C4-2B (cell line): ENCODE measurements at regions not wholly inside any gene's neighbourhood (a gene's known extent, or its start where the extent isn't known, plus 50 kb on each side); places are given as distances from the start of the nearest gene placed in this dataset.

Experiments
- H3K27ac ChIP-seq: fragments of 450-650 bp; 2 replicates; pipeline ENCODE4 v1.5.1; 2017
- ZFX ChIP-seq: fragments of 450-650 bp; IDR thresholded peaks from 2 replicates; pipeline ENCODE4 v1.6.1; 2017
- TF ChIP-seq, protein P1 (sequence below): fragments of 450-650 bp; conservative IDR thresholded peaks from 2 replicates; pipeline ENCODE4 v1.5.1; 2017; ENCODE audit warnings: mild to moderate bottlenecking

DNA sequence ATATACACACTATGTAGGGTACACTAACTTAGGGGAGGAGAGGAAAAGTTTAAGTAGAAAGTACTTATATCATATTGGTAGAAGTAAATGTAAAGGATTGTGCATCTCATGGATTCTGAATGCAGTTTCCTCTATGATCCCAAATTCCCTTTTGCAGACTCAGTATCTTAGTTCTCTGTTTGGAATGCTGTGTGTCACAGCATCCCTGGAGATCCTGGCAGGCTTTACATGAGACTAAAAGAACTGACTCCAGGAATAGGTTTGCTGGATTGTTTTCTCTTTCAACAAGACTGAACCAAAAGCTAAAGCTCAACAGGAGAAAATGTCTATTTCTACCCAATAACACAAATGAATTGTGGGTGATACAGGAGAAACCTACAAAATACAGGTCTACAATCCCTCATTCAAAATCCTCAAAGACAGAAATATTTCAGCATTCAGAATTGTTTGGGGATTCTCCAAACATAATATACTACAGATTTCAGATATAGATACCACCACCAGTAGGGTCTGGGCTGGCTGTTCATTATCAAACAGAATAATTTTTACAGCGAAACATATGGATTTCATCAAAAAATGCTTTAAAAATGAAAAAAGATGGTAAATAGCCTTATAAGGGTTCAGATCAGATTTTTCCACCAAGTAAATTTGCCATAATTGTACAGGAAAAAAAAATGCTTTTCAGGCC lies 324.7 kb upstream of the GRAMD2B start:
- no peak for TF ChIP-seq ZFX
- TF ChIP-seq, protein P1, sequence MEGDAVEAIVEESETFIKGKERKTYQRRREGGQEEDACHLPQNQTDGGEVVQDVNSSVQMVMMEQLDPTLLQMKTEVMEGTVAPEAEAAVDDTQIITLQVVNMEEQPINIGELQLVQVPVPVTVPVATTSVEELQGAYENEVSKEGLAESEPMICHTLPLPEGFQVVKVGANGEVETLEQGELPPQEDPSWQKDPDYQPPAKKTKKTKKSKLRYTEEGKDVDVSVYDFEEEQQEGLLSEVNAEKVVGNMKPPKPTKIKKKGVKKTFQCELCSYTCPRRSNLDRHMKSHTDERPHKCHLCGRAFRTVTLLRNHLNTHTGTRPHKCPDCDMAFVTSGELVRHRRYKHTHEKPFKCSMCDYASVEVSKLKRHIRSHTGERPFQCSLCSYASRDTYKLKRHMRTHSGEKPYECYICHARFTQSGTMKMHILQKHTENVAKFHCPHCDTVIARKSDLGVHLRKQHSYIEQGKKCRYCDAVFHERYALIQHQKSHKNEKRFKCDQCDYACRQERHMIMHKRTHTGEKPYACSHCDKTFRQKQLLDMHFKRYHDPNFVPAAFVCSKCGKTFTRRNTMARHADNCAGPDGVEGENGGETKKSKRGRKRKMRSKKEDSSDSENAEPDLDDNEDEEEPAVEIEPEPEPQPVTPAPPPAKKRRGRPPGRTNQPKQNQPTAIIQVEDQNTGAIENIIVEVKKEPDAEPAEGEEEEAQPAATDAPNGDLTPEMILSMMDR, result no peak
- H3K27ac ChIP-seq, result no peak overlapping the region

DNA sequence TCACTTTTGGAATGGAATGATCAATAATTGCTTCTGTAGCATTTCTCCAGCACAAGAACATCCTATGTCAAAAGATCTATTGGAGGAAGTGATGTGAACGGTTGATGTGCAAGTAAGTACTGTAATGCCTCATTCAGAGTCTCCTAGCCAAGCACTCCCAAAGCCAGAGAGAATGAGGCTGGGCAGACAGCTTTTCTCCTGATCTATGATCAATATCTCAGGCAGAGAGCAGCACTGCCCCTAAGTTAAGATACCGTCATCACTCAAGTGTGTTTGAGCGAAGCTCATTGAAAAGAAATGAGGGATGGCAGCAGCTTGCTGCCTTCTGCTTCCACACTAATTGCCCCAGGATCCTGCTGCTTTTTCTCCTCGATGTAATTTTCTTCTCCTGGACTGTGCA lies 324.1 kb upstream of the GRAMD2B start:
- TF ChIP-seq, protein P1, result no peak
- TF ChIP-seq ZFX, result no peak
- H3K27ac ChIP-seq, result no peak overlapping the region

DNA sequence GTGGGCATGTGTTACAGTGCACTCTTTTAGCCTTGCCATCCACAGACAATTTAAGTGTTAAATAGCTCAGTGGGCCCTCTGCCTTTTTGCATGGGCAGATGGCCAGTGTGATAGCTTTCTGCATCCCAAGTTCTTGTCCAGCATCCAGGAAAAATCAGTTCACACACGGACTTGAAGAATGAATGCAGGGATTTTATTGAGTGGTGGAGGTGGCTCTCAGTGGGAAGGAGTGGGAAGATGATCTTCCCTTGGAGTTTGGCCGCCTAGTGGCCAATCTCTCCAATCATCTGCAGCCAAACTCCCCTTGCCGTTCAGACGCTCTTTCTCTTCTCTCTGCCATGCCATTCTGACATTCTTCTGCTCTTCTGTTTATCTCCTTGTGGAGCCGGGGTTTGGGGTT lies 322.4 kb upstream of the GRAMD2B start:
- H3K27ac ChIP-seq, result no peak overlapping the region
- TF ChIP-seq, protein P1, result peak; percentile 75
- no peak for TF ChIP-seq ZFX

DNA sequence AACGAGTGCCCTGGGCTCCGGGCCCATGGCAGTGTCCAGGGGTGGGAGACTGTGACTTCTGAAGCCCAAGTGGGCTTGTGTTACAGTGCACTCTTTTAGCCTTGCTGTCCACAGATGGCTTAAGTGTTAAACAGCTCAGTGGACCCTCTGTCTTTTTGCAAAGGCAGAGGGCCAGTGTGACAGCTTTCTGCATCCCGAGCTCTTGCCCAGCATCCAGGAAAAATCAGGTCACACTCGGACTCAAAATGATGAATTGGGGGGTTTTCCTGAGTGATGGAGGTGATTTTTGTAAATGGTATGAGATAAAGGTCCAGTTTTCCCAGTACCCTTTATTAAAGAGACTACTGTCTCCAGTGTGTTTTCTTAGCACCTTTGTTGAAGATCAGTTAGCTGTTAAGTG lies 321.3 kb upstream of the GRAMD2B start:
- TF ChIP-seq, protein P1, result no peak
- TF ChIP-seq ZFX, result no peak
- H3K27ac ChIP-seq, result no peak overlapping the region

DNA sequence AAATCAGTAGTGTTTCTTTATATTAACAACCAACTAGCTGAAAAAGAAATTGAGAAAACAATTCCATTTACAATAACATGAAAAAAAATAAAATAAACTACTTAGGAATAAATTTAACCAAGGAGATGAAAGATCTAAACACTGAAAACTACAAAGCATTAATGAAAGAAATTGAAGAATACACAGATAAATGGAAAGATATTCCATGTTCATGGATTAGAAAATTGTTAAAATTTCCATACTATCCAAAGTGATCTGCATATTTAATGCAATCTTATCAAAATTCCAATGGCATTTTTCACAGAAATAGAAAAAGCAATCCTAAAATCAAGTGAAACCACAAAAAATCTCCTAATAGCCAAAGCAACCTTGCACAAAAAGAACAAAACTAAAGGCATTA lies 320.2 kb upstream of the GRAMD2B start:
- H3K27ac ChIP-seq, result no peak overlapping the region
- TF ChIP-seq, protein P1, result no peak

DNA sequence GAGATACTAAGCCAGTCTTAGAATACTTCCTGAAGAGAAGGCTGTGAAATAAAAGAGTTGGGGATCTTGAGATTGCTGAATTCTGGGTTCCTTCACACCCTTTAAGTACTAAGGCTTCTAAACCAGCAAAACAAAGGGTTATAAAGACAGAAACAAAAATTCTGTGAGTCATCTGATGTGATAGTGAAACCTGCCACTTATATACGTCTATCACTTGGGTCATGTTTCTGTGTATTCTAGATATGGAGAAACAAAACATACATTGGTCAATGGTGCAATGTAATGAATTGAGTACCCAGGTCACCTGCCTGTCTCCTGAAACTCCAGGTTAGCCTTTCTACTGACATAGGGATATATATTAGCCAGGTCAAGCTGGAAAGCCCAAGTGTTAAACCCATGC lies 319.3 kb upstream of the GRAMD2B start:
- no peak for TF ChIP-seq ZFX
- TF ChIP-seq, protein P1, result no peak
- no peak overlapping the region for H3K27ac ChIP-seq

DNA sequence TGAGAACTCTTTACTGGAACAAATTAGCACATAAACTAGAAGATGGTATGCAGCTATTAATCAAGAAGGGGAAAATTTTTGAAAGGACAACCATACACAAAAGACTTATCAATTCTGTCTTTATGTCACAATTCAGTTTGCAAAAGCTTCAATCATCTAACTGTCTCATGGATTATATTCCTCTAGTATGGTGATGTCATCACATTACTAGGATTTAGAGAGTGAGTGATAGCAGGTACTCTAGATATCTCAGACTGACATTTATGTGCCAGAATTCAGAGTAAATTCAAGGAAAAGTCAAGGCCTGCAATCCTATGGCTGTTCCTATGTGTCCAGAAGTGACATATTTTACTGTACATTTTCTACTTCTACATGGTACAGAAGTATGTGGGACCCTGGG lies 318.9 kb upstream of the GRAMD2B start:
- no peak overlapping the region for H3K27ac ChIP-seq
- TF ChIP-seq ZFX, result no peak
- TF ChIP-seq, protein P1, result no peak
